Esophagus squamous epithelium (tissue), 4 donors: ENCODE measurements at regions not wholly inside any gene's neighbourhood (a gene's known extent, or its start where the extent isn't known, plus 50 kb on each side); places are given as distances from the start of the nearest gene placed in this dataset.

ENCODE experiments used
- CTCF ChIP-seq, 6 experiments: fragments of 450-650 bp in 4 of 6; fragments of 200-600 bp in 2 of 6; sonication (generic) in 2 of 6; IDR thresholded peaks; one replicate each; pipeline ENCODE4 v1.5.1; 2016 to 2019; ENCODE audit warnings: antibody characterized with exemption in 6 of 6, mild to moderate bottlenecking in 4 of 6, moderate library complexity in 4 of 6
- POLR2A ChIP-seq, 4 donors: fragments of 450-650 bp; IDR thresholded peaks; one replicate each; pipeline ENCODE4 v1.6.1; 2017; ENCODE audit warnings: antibody characterized with exemption in 4 of 4, mild to moderate bottlenecking in 4 of 4, moderate library complexity in 3 of 4

DNA sequence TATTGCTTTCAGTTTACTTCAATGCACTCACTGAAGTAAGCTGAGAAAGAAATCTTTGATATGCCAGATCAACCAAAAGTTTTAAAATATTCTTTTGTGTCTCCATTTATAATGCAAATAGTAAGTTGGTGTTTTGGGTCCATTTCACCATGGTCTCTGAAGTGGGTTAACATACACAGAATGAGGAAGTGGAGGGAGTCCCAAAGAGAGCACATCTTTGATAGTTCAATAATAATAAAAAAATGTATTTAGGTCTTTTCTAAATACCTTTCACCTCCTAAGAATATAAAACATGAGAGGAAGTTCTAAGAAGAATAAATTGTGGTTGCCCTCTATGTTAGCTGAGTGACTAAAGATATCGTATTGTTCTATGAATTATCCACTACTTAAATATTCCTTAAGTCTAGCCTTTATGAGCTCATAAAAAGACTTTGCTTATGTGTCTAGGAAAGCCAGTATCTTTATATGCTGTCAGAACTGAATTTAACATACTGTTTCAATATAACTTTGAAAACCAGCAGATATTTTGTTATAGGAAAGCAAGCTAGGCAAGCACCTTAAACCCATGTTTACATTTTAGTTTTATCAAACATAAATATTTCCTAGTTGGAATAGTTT, 148.7 kb upstream of the ZEB2 start:
- TF ChIP-seq CTCF (IDR thresholded peaks at IDR 0.05): no peak
- no peak for TF ChIP-seq POLR2A (IDR thresholded peaks at IDR 0.05)
